Activated CD4-positive, alpha-beta memory T cell treated with anti-CD3 and anti-CD28 coated beads, Interleukin-2, amount 10 ng/mL, durations not matched to agents 7 days and 5 days (primary cell): ENCODE measurements at regions not wholly inside any gene's neighbourhood (a gene's known extent, or its start where the extent isn't known, plus 50 kb on each side); places are given as distances from the start of the nearest gene placed in this dataset.

ENCODE experiments used
- CTCF ChIA-PET: fragments of 350-600 bp; sonication (Branson Sonifier 250); formaldehyde crosslinking; loops from one replicate; lab custom pipeline; 2021; ENCODE audit warnings: antibody characterized with exemption, inconsistent platforms; lab: Charles Lee
- POLR2A ChIA-PET: fragments of 350-600 bp; sonication (Branson Sonifier 250); formaldehyde crosslinking; loops from one replicate; lab custom pipeline; 2021; ENCODE audit warnings: antibody characterized with exemption; lab: Charles Lee
- DNase-seq: peaks from one replicate; pipeline ENCODE4 v3.0.0-alpha.2; 2020
- H3K27ac Mint-ChIP-seq: one replicate; pipeline ENCODE4 v1.8.0; 2021; ENCODE audit warnings: mild to moderate bottlenecking, mixed read lengths
- H3K27me3 Mint-ChIP-seq: one replicate; pipeline ENCODE4 v1.8.0; 2021; ENCODE audit warnings: mixed read lengths
- H3K36me3 Mint-ChIP-seq: one replicate; pipeline ENCODE4 v1.8.0; 2021; ENCODE audit warnings: low read depth, mixed read lengths
- H3K4me1 Mint-ChIP-seq: one replicate; pipeline ENCODE4 v1.8.0; 2021; ENCODE audit warnings: mixed read lengths
- H3K4me3 Mint-ChIP-seq: one replicate; pipeline ENCODE4 v1.8.0; 2021; ENCODE audit warnings: mild to moderate bottlenecking, mixed read lengths
- H3K9me3 Mint-ChIP-seq: one replicate; pipeline ENCODE4 v1.8.0; 2021; ENCODE audit warnings: mixed read lengths

GRCh38 chr5:171706736-171707441 lies 78.7 kb upstream of the SMIM23 start:
- POLR2A ChIA-PET: no interaction called here
- H3K27ac Mint-ChIP-seq: no peak overlapping the region
- H3K9me3 Mint-ChIP-seq: no peaks in the 10 kb centered on the region
- no peaks in the 10 kb centered on the region for H3K36me3 Mint-ChIP-seq
- CTCF ChIA-PET: no interaction called here
- no peak for DNase-seq
- H3K4me1 Mint-ChIP-seq: no peaks in the 10 kb centered on the region
- no peaks in the 10 kb centered on the region for H3K27me3 Mint-ChIP-seq
- no peak overlapping the region for H3K4me3 Mint-ChIP-seq

GRCh38 chr5:171707442-171707792 lies 78.2 kb upstream of the SMIM23 start:
- POLR2A ChIA-PET: no interaction called here

GRCh38 chr5:171709930-171710329 lies 75.7 kb upstream of the SMIM23 start:
- CTCF ChIA-PET: no interaction called here
- H3K27ac Mint-ChIP-seq: no peak overlapping the region
- no peaks in the 10 kb centered on the region for H3K4me1 Mint-ChIP-seq
- no peak overlapping the region for H3K4me3 Mint-ChIP-seq
- H3K36me3 Mint-ChIP-seq: no peaks in the 10 kb centered on the region
- no peak for DNase-seq
- no peaks in the 10 kb centered on the region for H3K27me3 Mint-ChIP-seq
- POLR2A ChIA-PET: no interaction called here
- no peaks in the 10 kb centered on the region for H3K9me3 Mint-ChIP-seq

More at GRCh38 chr5:171707442-171707792, 78.2 kb upstream of the SMIM23 start:
- Mint-ChIP-seq H3K4me1 (no peaks in the 10 kb centered on the region), H3K27me3 (no peaks in the 10 kb centered on the region), H3K4me3 (no peak overlapping the region), H3K36me3 (no peaks in the 10 kb centered on the region), H3K27ac (no peak overlapping the region), H3K9me3 (no peaks in the 10 kb centered on the region)
- CTCF ChIA-PET: no interaction called here
- DNase-seq: no peak

- ChIA-PET POLR2A (no interaction called here), CTCF (no interaction called here)
- no peak overlapping the region for H3K4me3 Mint-ChIP-seq
- H3K36me3 Mint-ChIP-seq: no peaks in the 10 kb centered on the region
- H3K27ac Mint-ChIP-seq: no peak overlapping the region
- no peaks in the 10 kb centered on the region for H3K9me3 Mint-ChIP-seq
- H3K4me1 Mint-ChIP-seq: no peaks in the 10 kb centered on the region
- DNase-seq: no peak
- H3K27me3 Mint-ChIP-seq: no peaks in the 10 kb centered on the region
Observed at GRCh38 chr5:171710451-171711024, 75.1 kb upstream of the SMIM23 start.

GRCh38 chr5:171711571-171711970 lies 74.0 kb upstream of the SMIM23 start:
- Mint-ChIP-seq H3K27me3 (no peaks in the 10 kb centered on the region), H3K36me3 (no peaks in the 10 kb centered on the region), H3K9me3 (no peaks in the 10 kb centered on the region), H3K27ac (no peak overlapping the region), H3K4me1 (no peaks in the 10 kb centered on the region), H3K4me3 (no peak overlapping the region)
- ChIA-PET CTCF (no interaction called here), POLR2A (no interaction called here)
- no peak for DNase-seq

GRCh38 chr5:171712616-171713015 lies 73.0 kb upstream of the SMIM23 start:
- Mint-ChIP-seq H3K27ac (no peak overlapping the region), H3K9me3 (no peaks in the 10 kb centered on the region), H3K4me3 (no peak overlapping the region), H3K36me3 (no peaks in the 10 kb centered on the region), H3K27me3 (no peaks in the 10 kb centered on the region), H3K4me1 (no peaks in the 10 kb centered on the region)
- no peak for DNase-seq
- CTCF ChIA-PET: no interaction called here
- POLR2A ChIA-PET: no interaction called here

GRCh38 chr5:171713152-171713551 lies 72.5 kb upstream of the SMIM23 start:
- ChIA-PET POLR2A (no interaction called here), CTCF (no interaction called here)
- Mint-ChIP-seq H3K27ac (no peak overlapping the region), H3K36me3 (no peaks in the 10 kb centered on the region), H3K4me3 (no peak overlapping the region), H3K27me3 (no peaks in the 10 kb centered on the region), H3K9me3 (no peaks in the 10 kb centered on the region), H3K4me1 (no peaks in the 10 kb centered on the region)
- no peak for DNase-seq

- no peak for DNase-seq
- no peaks in the 10 kb centered on the region for H3K27me3 Mint-ChIP-seq
- no peaks in the 10 kb centered on the region for H3K4me1 Mint-ChIP-seq
- no peak overlapping the region for H3K27ac Mint-ChIP-seq
- H3K4me3 Mint-ChIP-seq: no peak overlapping the region
- ChIA-PET POLR2A (no interaction called here), CTCF (no interaction called here)
- no peaks in the 10 kb centered on the region for H3K36me3 Mint-ChIP-seq
- H3K9me3 Mint-ChIP-seq: no peaks in the 10 kb centered on the region
Observed at GRCh38 chr5:171714261-171714660, 71.4 kb upstream of the SMIM23 start.

- POLR2A ChIA-PET: no interaction called here
- no peak overlapping the region for H3K4me3 Mint-ChIP-seq
- no peaks in the 10 kb centered on the region for H3K9me3 Mint-ChIP-seq
- H3K4me1 Mint-ChIP-seq: no peaks in the 10 kb centered on the region
- no peak overlapping the region for H3K27ac Mint-ChIP-seq
- CTCF ChIA-PET: no interaction called here
- DNase-seq: no peak
- no peaks in the 10 kb centered on the region for H3K27me3 Mint-ChIP-seq
- no peaks in the 10 kb centered on the region for H3K36me3 Mint-ChIP-seq
Observed at GRCh38 chr5:171714851-171715250, 70.8 kb upstream of the SMIM23 start.

GRCh38 chr5:171715551-171715950 lies 70.1 kb upstream of the SMIM23 start:
- no peaks in the 10 kb centered on the region for H3K9me3 Mint-ChIP-seq
- H3K4me1 Mint-ChIP-seq: no peaks in the 10 kb centered on the region
- POLR2A ChIA-PET: no interaction called here

GRCh38 chr5:171720086-171720485 lies 65.5 kb upstream of the SMIM23 start:
- Mint-ChIP-seq H3K27ac (no peak overlapping the region), H3K4me1 (no peaks in the 10 kb centered on the region), H3K4me3 (no peak overlapping the region), H3K27me3 (peaks cover 6% of the 10 kb centered on the region), H3K36me3 (no peaks in the 10 kb centered on the region), H3K9me3 (no peaks in the 10 kb centered on the region)
- ChIA-PET POLR2A (no interaction called here), CTCF (no interaction called here)
- no peak for DNase-seq

More at GRCh38 chr5:171715551-171715950, 70.1 kb upstream of the SMIM23 start:
- no peaks in the 10 kb centered on the region for H3K36me3 Mint-ChIP-seq
- H3K27ac Mint-ChIP-seq: no peak overlapping the region
- H3K4me3 Mint-ChIP-seq: no peak overlapping the region
- peaks cover 2% of the 10 kb centered on the region for H3K27me3 Mint-ChIP-seq
- DNase-seq: no peak
- CTCF ChIA-PET: no interaction called here

GRCh38 chr5:171721464-171721863 lies 64.2 kb upstream of the SMIM23 start:
- H3K27ac Mint-ChIP-seq: no peak overlapping the region

GRCh38 chr5:171724468-171725204 lies 61.0 kb upstream of the SMIM23 start:
- DNase-seq: no peak
- no peak overlapping the region for H3K4me3 Mint-ChIP-seq
- no peaks in the 10 kb centered on the region for H3K9me3 Mint-ChIP-seq
- H3K4me1 Mint-ChIP-seq: no peaks in the 10 kb centered on the region
- peaks cover 24% of the 10 kb centered on the region for H3K27me3 Mint-ChIP-seq
- ChIA-PET CTCF (interaction anchor here (0.7 kb wide), 1 partner anchor 110 kb away, joined by 3 read pairs; no protein-coding TSS in a partner anchor), POLR2A (no interaction called here)
- no peak overlapping the region for H3K27ac Mint-ChIP-seq
- H3K36me3 Mint-ChIP-seq: no peaks in the 10 kb centered on the region

More at GRCh38 chr5:171721464-171721863, 64.2 kb upstream of the SMIM23 start:
- ChIA-PET CTCF (no interaction called here), POLR2A (no interaction called here)
- Mint-ChIP-seq H3K9me3 (no peaks in the 10 kb centered on the region), H3K36me3 (no peaks in the 10 kb centered on the region), H3K4me3 (no peak overlapping the region), H3K4me1 (no peaks in the 10 kb centered on the region), H3K27me3 (peaks cover 14% of the 10 kb centered on the region)
- no peak for DNase-seq
